Adrenal gland (tissue), 5 donors: ENCODE measurements at regions not wholly inside any gene's neighbourhood (a gene's known extent, or its start where the extent isn't known, plus 50 kb on each side); places are given as distances from the start of the nearest gene placed in this dataset.

Source experiments
- CTCF ChIP-seq, 6 experiments: fragments of 450-650 bp in 4 of 6; fragments of 200-600 bp in 2 of 6; sonication (generic) in 1 of 6; IDR thresholded peaks; 1 replicate in 5 of 6; 2 replicates in 1 of 6; pipeline versions ENCODE4 v1.5.1 to v1.8.0; 2016 to 2021; ENCODE audit warnings: antibody characterized with exemption in 6 of 6, mild to moderate bottlenecking in 2 of 6, moderate library complexity in 1 of 6
- POLR2A ChIP-seq, 2 donors: fragments of 450-650 bp; IDR thresholded peaks; one replicate each; pipeline ENCODE4 v1.6.1; 2017; ENCODE audit warnings: antibody characterized with exemption in 2 of 2, mild to moderate bottlenecking in 2 of 2, moderate library complexity in 1 of 2
- donor health status: DM: no; HTN: no; CAD: no.

- TF ChIP-seq CTCF (IDR thresholded peaks at IDR 0.05) (no peak), POLR2A (IDR thresholded peaks at IDR 0.05) (no peak)
Observed at GRCh38 chr5:39928709-39929108, 503.9 kb upstream of the DAB2 start.
